ENCODE measurements at regions not wholly inside any gene's neighbourhood (a gene's known extent, or its start where the extent isn't known, plus 50 kb on each side); places are given as distances from the start of the nearest gene placed in this dataset.

DNA sequence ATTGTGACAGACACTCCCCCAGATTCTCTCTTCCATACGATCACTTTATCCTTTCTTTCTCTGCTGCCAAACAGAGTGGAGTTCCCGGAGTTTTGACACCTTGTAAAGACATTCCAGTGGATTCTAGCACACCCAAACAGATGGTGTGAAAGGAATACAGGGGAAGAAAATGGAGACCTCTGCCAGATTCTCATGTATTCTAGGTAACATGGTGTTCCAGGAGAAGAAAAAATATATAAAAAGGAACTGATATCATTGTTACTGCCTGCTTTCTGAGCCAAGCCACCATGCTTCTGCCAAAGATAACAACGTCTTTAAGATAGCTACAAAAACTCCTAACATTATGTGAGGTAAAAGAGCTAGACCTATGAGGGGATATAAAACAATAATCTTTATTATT is 136.5 kb downstream of the TXNL1 start:
- FAIRE-seq (no peak), DNase-seq (ENCODE audit: low read depth) (no peak)
- H3K27me3 ChIP-seq (ENCODE audit: control insufficient read depth, insufficient read depth, low read length): no peaks in the 10 kb centered on the region
- H3K4me3 ChIP-seq (ENCODE audit: low read depth, low read length): no peak overlapping the region
- TF ChIP-seq, protein P1, sequence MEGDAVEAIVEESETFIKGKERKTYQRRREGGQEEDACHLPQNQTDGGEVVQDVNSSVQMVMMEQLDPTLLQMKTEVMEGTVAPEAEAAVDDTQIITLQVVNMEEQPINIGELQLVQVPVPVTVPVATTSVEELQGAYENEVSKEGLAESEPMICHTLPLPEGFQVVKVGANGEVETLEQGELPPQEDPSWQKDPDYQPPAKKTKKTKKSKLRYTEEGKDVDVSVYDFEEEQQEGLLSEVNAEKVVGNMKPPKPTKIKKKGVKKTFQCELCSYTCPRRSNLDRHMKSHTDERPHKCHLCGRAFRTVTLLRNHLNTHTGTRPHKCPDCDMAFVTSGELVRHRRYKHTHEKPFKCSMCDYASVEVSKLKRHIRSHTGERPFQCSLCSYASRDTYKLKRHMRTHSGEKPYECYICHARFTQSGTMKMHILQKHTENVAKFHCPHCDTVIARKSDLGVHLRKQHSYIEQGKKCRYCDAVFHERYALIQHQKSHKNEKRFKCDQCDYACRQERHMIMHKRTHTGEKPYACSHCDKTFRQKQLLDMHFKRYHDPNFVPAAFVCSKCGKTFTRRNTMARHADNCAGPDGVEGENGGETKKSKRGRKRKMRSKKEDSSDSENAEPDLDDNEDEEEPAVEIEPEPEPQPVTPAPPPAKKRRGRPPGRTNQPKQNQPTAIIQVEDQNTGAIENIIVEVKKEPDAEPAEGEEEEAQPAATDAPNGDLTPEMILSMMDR (IDR thresholded peaks at IDR 0.05; ENCODE audit: insufficient read depth, low read length, severe bottlenecking): no peak
- H3K36me3 ChIP-seq (ENCODE audit: control insufficient read depth, insufficient read depth, low read length): no peaks in the 10 kb centered on the region

DNA sequence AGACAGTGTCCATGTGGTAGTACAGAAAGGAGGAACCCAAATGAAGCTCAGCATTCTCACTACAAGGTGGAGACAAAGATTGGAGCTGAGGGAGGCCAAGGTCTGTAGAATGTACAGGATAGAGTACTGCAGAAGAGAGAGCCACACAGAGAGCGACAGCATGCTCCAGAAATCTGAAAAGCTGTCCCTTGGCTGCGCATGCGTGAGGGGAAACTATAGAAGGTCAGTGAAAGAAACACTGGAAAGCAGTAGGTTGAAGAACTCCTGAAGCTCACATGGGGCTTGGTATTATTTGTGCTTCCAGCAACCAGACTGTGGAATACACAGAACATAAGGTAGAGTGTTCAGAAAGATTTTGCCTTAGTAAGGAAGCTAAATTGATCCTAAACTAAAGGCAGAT is 142.5 kb downstream of the TXNL1 start:
- TF ChIP-seq, protein P1 (IDR thresholded peaks at IDR 0.05; ENCODE audit: insufficient read depth, low read length, severe bottlenecking): no peak
- DNase-seq (ENCODE audit: low read depth) (no peak), FAIRE-seq (no peak)
- no peak overlapping the region for H3K4me3 ChIP-seq (ENCODE audit: low read depth, low read length)
- H3K36me3 ChIP-seq (ENCODE audit: control insufficient read depth, insufficient read depth, low read length): no peaks in the 10 kb centered on the region
- H3K27me3 ChIP-seq (ENCODE audit: control insufficient read depth, insufficient read depth, low read length): no peaks in the 10 kb centered on the region

DNA sequence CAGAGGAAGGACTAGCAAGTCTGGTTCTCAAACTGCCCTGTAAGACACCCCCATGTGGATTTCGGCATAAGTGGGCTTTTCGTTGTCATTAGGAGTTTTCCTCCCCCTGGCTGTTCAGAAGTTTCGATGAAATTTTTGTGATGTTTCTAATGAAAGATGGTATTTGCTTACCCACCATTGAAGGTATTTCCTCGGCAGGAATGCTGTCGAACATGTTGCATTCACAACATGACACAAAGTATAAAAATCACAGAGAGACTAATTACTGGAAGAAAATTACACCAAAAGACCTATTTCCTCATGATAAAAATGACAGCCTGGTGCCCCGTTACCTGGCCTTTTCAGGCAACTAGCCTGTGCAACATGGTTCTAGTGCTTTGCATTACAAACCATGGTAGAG is 144.9 kb downstream of the TXNL1 start:
- DNase-seq (ENCODE audit: low read depth) (no peak), FAIRE-seq (no peak)
- H3K27me3 ChIP-seq (ENCODE audit: control insufficient read depth, insufficient read depth, low read length): no peaks in the 10 kb centered on the region
- no peaks in the 10 kb centered on the region for H3K36me3 ChIP-seq (ENCODE audit: control insufficient read depth, insufficient read depth, low read length)
- H3K4me3 ChIP-seq (ENCODE audit: low read depth, low read length): no peak overlapping the region
- TF ChIP-seq, protein P1 (IDR thresholded peaks at IDR 0.05; ENCODE audit: insufficient read depth, low read length, severe bottlenecking): no peak

DNA sequence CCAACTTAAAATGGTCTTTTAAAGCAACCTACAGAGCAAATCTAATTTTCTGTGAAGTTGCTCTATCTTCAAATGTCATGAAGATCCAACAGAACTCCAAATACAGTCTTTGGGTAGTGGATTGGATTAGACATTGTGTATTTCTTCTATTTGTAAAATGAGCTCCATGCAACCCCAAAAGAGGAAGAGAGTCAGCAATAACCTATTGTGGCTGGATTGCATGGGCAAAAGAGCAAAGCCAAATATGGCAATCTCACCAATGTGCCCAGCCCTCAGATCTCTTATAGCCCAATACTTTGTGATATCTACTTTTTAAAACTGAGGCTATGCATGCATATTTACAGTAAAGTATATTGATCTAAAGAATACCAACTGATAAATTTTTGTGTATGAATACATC is 146.3 kb downstream of the TXNL1 start:
- TF ChIP-seq, protein P1 (IDR thresholded peaks at IDR 0.05; ENCODE audit: insufficient read depth, low read length, severe bottlenecking): no peak
- FAIRE-seq (no peak), DNase-seq (ENCODE audit: low read depth) (no peak)
- no peaks in the 10 kb centered on the region for H3K27me3 ChIP-seq (ENCODE audit: control insufficient read depth, insufficient read depth, low read length)
- H3K4me3 ChIP-seq (ENCODE audit: low read depth, low read length): no peak overlapping the region
- no peaks in the 10 kb centered on the region for H3K36me3 ChIP-seq (ENCODE audit: control insufficient read depth, insufficient read depth, low read length)

DNA sequence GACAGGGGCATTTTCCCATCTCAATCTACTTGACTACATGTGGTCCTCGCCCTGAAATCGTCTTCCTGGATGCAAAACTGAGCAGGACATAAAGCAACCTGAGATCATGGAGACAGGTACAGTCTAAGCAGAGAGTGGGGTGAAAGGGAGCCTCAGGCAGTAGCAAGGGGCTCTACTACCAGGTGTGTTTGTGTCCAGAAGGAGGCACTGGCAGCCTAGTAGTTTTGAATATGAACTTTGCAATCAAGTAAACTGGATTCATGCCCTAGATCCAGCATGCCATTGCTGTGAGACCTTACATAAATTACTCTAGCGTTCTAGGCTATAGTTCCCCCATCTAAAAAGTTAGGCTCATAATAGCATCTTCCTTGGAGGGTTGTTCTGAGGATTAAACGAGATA is 147.4 kb downstream of the TXNL1 start:
- H3K4me3 ChIP-seq (ENCODE audit: low read depth, low read length): no peak overlapping the region
- H3K36me3 ChIP-seq (ENCODE audit: control insufficient read depth, insufficient read depth, low read length): no peaks in the 10 kb centered on the region
- no peak for DNase-seq (ENCODE audit: low read depth)
- no peaks in the 10 kb centered on the region for H3K27me3 ChIP-seq (ENCODE audit: control insufficient read depth, insufficient read depth, low read length)
- TF ChIP-seq, protein P1 (IDR thresholded peaks at IDR 0.05; ENCODE audit: insufficient read depth, low read length, severe bottlenecking): no peak
- no peak for FAIRE-seq

DNA sequence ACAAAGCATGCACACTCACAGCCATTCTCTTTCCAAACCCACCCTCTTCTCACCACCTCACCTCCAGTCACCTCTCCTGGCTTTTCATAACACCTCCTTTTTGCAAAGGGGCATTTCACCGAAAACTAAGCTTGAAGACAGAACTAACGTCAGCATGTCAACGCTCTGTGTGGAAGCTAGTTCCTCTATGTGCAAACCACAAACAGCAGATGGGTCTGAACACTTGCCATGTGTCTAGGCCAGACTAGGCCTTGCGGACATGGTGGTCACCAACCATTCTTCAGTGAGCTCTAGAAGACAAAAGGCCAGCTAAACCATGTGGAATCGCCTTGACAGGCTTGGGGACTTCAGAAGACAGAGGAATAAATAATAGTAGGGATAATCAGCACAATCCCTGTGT is 148.5 kb downstream of the TXNL1 start:
- TF ChIP-seq, protein P1 (IDR thresholded peaks at IDR 0.05; ENCODE audit: insufficient read depth, low read length, severe bottlenecking): no peak
- no peaks in the 10 kb centered on the region for H3K36me3 ChIP-seq (ENCODE audit: control insufficient read depth, insufficient read depth, low read length)
- DNase-seq (ENCODE audit: low read depth): no peak
- no peak for FAIRE-seq
- no peaks in the 10 kb centered on the region for H3K27me3 ChIP-seq (ENCODE audit: control insufficient read depth, insufficient read depth, low read length)
- H3K4me3 ChIP-seq (ENCODE audit: low read depth, low read length): no peak overlapping the region

All from bronchial epithelial cell (primary cell).